ENCODE measurements at regions not wholly inside any gene's neighbourhood (a gene's known extent, or its start where the extent isn't known, plus 50 kb on each side); places are given as distances from the start of the nearest gene placed in this dataset.

GRCh38 chr6:19287928-19288327 lies 549.2 kb upstream of the ID4 start:
- Histone ChIP-seq H3K4me2 (ENCODE audit: low read length) (no peak overlapping the region), H3K79me2 (replicated peaks; ENCODE audit: insufficient read depth, low read length) (no peaks in the 10 kb centered on the region), H3K9ac (ENCODE audit: low read length) (no peak overlapping the region), H4K20me1 (ENCODE audit: insufficient read depth) (no peaks in the 10 kb centered on the region), H3K9me3 (ENCODE audit: low read length) (no peaks in the 10 kb centered on the region), H3K36me3 (ENCODE audit: insufficient read depth, low read length) (no peaks in the 10 kb centered on the region), H3K27ac (ENCODE audit: low read length) (no peak overlapping the region), H3F3A (ENCODE audit: insufficient read depth, low read length, poor library complexity, severe bottlenecking) (no peaks in the 10 kb centered on the region), H2AFZ (ENCODE audit: low read depth, low read length) (no peak overlapping the region), H3K9me2 (ENCODE audit: insufficient read depth, low read length) (no peaks in the 10 kb centered on the region), H3K27me3 (ENCODE audit: insufficient read depth, low read depth, low read length) (no peaks in the 10 kb centered on the region), H3K4me3 (ENCODE audit: low read length) (no peak overlapping the region)
- no peak for TF ChIP-seq REST (IDR thresholded peaks at IDR 0.05; ENCODE audit: borderline replicate concordance)
- TF ChIP-seq SMC3 (conservative IDR thresholded peaks at IDR 0.05; ENCODE audit: poor library complexity): no peak
- TF ChIP-seq EP300 (conservative IDR thresholded peaks at IDR 0.05; ENCODE audit: poor library complexity, severe bottlenecking): no peak
- no peak for TF ChIP-seq MXI1 (conservative IDR thresholded peaks at IDR 0.05; ENCODE audit: poor library complexity, severe bottlenecking)
- no peak for TF ChIP-seq EZH2 (IDR thresholded peaks at IDR 0.05; ENCODE audit: borderline replicate concordance, insufficient read depth, low read length, poor library complexity, severe bottlenecking)
- TF ChIP-seq, protein P1, sequence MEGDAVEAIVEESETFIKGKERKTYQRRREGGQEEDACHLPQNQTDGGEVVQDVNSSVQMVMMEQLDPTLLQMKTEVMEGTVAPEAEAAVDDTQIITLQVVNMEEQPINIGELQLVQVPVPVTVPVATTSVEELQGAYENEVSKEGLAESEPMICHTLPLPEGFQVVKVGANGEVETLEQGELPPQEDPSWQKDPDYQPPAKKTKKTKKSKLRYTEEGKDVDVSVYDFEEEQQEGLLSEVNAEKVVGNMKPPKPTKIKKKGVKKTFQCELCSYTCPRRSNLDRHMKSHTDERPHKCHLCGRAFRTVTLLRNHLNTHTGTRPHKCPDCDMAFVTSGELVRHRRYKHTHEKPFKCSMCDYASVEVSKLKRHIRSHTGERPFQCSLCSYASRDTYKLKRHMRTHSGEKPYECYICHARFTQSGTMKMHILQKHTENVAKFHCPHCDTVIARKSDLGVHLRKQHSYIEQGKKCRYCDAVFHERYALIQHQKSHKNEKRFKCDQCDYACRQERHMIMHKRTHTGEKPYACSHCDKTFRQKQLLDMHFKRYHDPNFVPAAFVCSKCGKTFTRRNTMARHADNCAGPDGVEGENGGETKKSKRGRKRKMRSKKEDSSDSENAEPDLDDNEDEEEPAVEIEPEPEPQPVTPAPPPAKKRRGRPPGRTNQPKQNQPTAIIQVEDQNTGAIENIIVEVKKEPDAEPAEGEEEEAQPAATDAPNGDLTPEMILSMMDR (IDR thresholded peaks at IDR 0.05; ENCODE audit: poor library complexity, severe bottlenecking): no peak
- no peak for TF ChIP-seq TAF1 (IDR thresholded peaks at IDR 0.05; ENCODE audit: low read depth)
- TF ChIP-seq RAD21 (conservative IDR thresholded peaks at IDR 0.05): no peak
- TF ChIP-seq POLR2AphosphoS5 (IDR thresholded peaks at IDR 0.05): no peak

DNA sequence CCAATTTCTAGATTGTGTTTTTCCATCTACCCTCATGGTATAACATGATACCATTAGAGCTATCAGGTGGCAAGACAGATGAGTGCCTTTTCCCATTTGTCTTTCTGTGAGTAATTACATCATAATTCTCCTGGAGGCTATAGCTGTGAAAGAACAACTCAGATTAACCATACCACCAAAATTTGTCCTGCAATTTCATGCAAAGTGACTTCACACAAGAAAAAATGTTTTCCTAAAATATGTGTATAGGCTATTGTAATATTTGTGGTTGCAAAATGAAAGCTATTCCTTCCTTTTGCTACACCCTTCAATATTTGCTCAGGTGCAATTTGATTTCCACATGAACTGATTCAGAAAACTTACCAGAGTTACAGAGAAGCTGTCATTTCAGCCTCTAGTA lies 547.7 kb upstream of the ID4 start:
- Histone ChIP-seq H3K9me3 (ENCODE audit: low read length) (no peaks in the 10 kb centered on the region), H4K20me1 (ENCODE audit: insufficient read depth) (no peaks in the 10 kb centered on the region), H3K79me2 (replicated peaks; ENCODE audit: insufficient read depth, low read length) (no peaks in the 10 kb centered on the region), H3K4me2 (ENCODE audit: low read length) (no peak overlapping the region), H3K27ac (ENCODE audit: low read length) (no peak overlapping the region), H2AFZ (ENCODE audit: low read depth, low read length) (no peak overlapping the region), H3K27me3 (ENCODE audit: insufficient read depth, low read depth, low read length) (no peaks in the 10 kb centered on the region), H3F3A (ENCODE audit: insufficient read depth, low read length, poor library complexity, severe bottlenecking) (no peaks in the 10 kb centered on the region), H3K9ac (ENCODE audit: low read length) (no peak overlapping the region), H3K36me3 (ENCODE audit: insufficient read depth, low read length) (no peaks in the 10 kb centered on the region), H3K4me3 (ENCODE audit: low read length) (no peak overlapping the region), H3K9me2 (ENCODE audit: insufficient read depth, low read length) (no peaks in the 10 kb centered on the region)
- TF ChIP-seq REST (IDR thresholded peaks at IDR 0.05; ENCODE audit: borderline replicate concordance) (no peak), EZH2 (IDR thresholded peaks at IDR 0.05; ENCODE audit: borderline replicate concordance, insufficient read depth, low read length, poor library complexity, severe bottlenecking) (no peak), SMC3 (conservative IDR thresholded peaks at IDR 0.05; ENCODE audit: poor library complexity) (no peak), EP300 (conservative IDR thresholded peaks at IDR 0.05; ENCODE audit: poor library complexity, severe bottlenecking) (no peak), MXI1 (conservative IDR thresholded peaks at IDR 0.05; ENCODE audit: poor library complexity, severe bottlenecking) (no peak), TAF1 (IDR thresholded peaks at IDR 0.05; ENCODE audit: low read depth) (no peak), POLR2AphosphoS5 (IDR thresholded peaks at IDR 0.05) (no peak), RAD21 (conservative IDR thresholded peaks at IDR 0.05) (no peak)
- TF ChIP-seq, protein P1 (IDR thresholded peaks at IDR 0.05; ENCODE audit: poor library complexity, severe bottlenecking): no peak
